Left renal pelvis (tissue), 4 donors: ENCODE measurements at regions not wholly inside any gene's neighbourhood (a gene's known extent, or its start where the extent isn't known, plus 50 kb on each side); places are given as distances from the start of the nearest gene placed in this dataset.
"Not testable (repeated sequence)": the region's sequence is repeated elsewhere in the genome, so short reads cannot be mapped to it uniquely, and the experiment has no call there.

Experiments
- DNase-seq, 4 donors: peaks; one replicate each; pipeline ENCODE4 v3.0.0-alpha.2; 2013; ENCODE audit warnings: low read depth in 4 of 4, low spot score in 3 of 4

DNA sequence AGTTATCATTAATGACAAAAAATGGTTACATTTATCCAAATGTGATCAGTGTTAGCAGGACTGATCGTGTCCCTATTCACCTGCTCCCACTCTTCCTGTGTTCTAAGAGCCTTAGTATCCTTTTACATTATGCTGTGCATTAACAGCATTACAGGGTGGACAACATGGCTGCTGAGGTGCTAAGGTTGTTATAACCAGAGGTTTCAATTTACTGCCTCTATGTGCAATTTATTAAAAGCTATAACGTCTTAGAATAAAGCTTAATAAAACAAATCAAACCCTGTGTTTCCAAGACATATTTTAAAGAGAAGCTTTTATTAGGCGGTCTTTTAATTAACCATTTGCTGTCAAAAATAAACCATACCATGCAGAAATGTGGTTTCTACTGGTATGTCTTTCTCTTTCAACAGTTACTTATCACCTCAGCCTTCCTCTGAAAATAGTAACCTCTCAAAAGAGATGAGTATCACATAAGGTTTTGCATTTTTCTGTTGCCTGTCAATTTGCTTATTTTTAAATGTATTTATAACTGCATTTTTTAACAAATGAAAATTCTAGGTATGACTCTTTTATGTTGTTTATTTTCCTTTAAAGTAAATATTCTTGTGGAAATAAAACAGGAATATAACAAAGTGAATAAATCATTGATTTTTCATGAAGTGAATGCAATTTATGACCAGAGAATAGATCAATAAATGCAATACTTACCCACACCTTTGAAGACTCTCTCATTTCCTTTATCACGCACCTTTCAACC is 849.8 kb upstream of the SORCS1 start:
- DNase-seq, result no peak

DNA sequence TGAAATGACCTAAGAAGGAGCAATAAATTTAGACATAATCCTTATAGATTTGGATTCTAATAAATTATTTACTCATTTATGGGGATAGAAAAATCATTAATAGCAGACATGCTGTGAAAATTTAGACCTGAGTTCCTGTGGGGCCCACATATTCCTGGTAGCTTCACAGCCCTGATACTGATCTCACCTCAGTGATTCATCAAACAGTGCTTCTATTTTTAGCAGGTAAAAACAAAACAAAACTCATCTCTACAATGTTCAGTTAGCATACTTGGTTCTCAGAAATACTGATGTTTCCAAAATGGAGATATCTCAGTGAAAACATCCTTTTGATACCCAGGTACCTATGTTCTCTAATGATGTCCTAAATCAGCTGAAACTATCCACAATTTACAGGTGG is 841.1 kb upstream of the SORCS1 start:
- DNase-seq, result no peak

DNA sequence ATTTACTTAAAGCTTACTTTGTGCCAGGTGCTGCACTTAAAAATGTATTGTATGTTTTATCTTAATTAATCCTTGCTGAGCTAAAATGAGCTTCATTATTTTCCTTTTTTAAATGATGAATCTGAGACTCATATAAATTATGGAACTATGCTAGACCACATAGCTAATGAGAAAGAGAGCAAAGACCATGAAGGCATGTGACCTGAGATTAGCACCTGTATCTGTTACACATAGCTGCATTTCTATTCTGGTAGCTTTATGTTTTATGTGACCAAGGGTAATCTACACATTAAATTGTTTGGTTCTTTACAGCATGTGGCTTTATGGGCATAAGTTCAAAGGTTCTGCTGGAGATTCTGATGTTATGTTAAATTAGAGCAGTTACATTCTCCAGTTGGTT is 839.1 kb upstream of the SORCS1 start:
- no peak for DNase-seq

DNA sequence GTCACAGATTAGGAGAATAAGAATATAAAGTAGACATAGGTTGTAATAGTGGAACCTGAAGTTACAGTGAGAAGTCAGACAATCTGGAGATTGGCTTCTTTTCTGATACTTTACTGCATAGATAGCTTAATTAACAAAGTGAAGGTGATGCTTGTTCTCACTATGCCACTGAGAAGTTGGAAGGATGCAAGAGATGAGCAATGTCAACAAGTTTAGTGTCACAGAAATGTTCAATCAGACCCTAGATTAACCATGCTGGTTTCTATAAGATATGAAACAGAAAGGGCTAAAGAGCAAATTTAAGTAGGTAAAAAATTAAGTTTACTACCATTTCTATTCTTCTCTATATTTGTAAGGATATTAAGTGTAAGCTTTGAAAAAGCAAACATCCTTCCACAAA is 838.6 kb upstream of the SORCS1 start:
- DNase-seq, result no peak

DNA sequence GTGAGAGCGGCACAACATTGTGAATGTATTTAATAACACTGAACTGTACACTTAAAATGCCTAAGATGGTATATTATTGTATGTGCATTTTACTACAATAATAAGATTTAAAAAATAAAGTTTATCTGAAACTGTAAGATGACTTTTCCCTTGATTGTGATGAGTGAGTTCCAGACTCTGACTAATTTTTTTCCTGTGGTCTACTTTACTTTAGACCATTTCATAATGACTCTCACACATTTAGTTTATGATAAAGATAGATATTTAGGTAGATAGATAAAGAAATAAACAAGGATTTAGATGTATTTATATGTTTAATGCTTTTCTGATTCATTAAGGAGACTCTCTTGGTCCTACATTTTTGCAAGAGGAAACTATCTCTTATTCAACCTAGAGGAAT is 835.9 kb upstream of the SORCS1 start:
- no peak for DNase-seq

DNA sequence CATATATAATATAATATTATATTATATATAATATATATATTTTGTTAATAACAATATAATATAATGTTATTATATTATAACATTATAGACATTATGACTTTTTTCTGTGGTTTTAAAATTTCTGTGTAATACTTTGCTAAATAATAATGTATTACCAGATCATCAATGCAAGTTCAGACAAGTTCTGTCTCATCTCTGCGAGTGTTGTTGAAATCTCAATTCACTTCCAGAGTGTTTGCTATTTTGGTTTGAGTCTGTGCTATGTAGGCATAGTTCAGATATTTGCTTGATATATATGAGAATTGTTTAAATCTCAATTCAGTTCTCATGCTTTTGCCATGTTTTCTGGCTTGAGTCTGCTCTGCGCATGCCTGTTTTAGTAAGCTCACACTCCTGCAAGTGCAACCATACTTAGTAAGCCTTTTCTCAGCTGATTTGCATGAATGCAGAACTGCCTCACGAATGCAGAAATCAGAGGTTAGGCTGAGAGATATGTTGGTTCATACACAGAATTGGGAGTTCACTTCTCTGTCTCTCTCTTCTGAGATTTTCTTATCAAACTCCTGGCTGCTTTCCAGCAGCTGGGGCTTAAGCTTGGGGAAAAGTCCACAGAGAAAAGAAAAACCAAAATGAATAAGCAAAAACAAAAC is 830.2 kb upstream of the SORCS1 start:
- no peak for DNase-seq

DNA sequence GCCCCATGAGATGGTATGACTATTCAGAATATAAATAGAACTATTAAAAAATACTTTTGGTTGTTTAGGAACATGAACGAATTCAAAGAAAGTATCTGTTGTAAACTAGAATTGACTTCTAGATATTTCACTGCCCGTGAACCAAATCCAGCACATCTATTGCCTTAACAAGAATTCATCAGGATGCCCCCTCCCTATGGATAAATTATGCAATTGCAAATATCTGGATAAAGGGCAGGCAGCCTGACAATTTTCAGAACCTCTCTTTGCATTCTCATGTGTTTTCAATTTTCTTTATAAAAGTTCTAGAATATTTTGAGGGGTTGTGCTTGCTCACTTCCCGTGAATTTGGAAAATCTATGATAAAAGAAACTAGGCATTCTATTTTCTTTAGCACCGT is 822.1 kb upstream of the SORCS1 start:
- DNase-seq, result no peak

- no peak for DNase-seq
Observed at GRCh38 chr10:107984581-107984980, 820.1 kb upstream of the SORCS1 start.

DNA sequence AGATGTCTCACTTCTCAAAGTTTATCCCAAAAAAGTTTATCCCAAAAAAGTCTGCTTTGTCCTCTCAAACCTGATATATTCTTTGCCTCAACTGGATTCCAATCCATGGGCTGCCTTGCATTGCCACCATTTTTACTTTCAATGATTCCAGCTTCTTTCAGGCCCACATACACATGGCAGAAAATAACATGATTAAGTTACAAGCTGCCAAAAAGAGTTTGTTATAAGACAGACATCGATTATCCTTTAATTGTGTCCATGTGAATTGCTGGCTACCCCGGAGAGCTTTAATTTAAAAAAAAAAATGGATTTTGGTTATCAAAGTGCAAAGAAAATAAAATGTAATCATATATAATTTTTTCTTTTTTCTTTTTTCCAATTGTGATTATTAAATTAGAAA is 819.6 kb upstream of the SORCS1 start:
- DNase-seq, result no peak

- DNase-seq, result no peak
Observed at GRCh38 chr10:107978455-107978854, 813.9 kb upstream of the SORCS1 start.

GRCh38 chr10:107971973-107972372 is 807.5 kb upstream of the SORCS1 start:
- no peak for DNase-seq

- no peak for DNase-seq
Observed at GRCh38 chr10:107971411-107971810, 806.9 kb upstream of the SORCS1 start.

DNA sequence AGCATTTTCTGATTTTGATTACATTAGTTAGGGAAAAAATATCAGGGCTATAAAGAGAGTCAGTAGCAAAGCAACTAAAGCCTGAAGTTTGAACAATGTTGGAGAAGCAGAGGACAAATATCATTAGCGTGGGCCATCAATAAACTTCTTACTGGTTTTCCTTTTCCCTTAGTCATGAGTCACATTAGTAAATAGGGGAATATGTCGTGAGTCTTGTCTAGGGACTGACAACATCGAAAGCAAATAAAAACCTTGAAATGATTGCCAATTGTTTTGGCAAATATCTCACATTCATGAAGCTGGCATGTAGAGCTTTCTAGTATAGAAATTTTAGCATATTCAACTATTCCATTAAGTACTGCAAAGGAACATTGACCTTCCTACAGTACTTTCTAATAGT is 806.0 kb upstream of the SORCS1 start:
- DNase-seq, result no peak

GRCh38 chr10:107969936-107970335 is 805.4 kb upstream of the SORCS1 start:
- no peak for DNase-seq

- no peak for DNase-seq
Observed at GRCh38 chr10:107966826-107967225, 802.3 kb upstream of the SORCS1 start.

DNA sequence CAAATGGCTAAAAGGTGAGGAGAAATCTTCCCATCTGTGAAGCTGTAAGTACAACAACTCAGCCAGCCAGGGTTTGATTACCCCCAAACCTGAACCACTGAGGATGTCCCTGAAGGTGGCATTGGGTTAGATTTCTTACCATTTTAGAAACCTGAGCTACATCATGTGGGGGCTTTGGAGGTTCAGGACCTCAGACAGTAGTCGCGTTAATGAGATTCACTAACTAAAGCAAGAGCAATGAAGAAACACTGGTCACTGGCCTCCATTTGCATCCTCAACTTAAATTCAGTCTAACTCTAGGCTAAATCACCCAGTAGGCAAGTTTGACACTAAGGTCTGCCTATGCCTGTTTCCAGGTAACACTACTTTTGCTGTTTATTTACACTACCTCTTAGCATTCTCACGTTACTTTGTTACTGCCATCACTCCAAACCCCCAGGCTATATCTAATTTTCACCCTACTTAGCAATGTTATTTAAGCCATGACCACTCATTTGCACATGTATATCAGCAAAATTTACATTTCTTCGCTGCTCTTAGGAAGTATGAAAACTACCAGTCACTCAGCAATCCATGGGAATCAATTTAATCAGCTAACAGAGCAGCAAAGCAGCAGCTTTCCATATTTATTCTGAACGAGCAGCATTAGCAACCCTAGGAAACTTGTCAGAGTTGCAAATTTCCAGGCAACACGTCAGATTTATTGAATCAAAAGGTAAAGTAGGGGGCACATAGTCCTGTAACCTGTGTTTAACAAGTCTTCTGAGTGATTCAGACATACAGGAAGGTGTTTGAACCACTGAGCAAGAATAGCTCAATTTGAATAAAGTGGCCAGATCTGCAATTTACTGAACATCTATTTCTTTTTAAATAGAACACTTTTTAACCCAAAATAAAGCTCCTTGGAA is 788.4 kb upstream of the SORCS1 start:
- no peak for DNase-seq

DNA sequence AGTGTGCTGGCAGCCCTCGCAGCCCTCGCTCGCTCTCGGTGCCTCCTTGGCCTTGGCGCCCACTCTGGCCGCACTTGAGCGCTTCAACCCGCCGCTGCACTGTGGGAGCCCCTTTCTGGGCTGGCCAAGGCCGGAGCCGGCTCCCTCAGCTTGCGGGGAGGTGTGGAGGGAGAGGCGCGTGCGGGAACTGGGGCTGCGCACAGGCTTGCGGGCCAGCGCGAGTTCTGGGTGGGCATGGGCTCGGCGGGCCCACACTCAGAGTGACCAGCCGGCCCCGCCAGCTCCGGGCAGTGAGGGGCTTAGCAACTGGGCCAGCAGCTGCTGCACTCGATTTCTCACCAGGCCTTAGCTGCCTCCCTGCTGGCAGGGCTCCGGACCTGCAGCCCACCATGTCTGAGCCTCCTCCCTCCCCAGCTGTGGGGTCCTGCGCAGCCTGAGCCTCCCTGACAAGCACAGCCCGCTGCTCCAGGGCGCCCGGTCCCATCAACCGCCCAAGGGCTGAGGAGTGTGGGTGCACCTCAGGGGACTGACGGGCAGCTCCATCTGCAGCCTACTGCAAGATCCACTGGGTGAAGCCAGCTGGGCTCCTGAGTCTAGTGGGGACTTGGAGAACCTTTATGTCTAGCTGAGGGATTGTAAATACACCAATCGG is 786.0 kb upstream of the SORCS1 start:
- not testable (repeated sequence) for DNase-seq

DNA sequence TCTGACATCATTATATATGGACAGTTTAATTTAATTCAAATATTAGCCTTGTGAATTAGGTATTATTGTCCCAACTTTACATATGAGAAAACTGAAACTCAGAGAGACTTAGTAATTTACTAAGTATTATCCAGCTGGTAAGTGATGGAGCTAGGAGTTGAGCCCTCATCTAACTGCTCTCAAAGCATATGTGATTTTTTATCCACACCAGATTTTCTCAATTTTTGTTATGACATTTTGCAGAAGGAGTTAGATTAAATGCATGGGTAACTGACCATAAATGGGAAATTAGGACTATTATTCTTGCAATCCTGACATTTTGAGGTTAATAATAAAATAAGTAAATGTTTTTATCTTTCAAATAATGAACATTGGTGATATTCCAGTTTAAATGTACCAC is 778.3 kb upstream of the SORCS1 start:
- DNase-seq, result no peak

DNA sequence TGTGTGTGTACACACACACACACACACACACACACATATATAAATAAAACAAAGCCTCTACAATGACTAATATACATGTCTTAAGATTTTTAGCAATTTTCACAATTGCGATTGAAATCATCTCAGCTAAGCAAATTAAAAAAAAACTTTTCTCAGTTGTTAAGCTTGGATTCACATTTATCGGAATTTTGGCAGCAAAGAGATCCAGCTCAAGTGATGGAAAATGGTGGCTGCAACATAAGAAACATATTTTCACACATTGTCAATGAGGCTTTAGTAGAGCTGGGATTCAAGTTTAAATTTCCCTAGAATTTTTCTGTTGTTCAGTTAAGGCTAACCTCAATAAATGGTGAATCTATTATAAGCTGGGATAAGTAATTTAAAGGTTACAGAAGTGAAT is 768.6 kb upstream of the SORCS1 start:
- no peak for DNase-seq

DNA sequence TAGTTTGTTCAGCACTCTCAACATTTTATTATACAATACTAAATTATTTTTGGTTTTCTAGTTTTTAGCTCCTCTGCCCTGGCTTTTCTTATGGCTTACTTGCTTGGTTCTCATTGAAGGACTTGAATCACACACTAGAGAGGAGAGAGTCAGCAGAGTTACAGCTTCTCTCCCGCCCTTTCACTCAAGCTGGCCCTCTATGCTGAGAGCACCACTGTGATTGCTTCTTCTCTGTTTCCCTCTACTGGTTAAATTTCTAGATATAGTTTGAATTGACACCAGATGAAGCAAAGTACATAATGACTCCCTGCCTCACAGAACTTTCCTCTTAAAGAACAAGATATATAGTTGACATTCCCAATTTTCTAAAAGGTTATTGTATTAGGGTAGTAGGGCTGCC is 767.3 kb upstream of the SORCS1 start:
- DNase-seq, result no peak

DNA sequence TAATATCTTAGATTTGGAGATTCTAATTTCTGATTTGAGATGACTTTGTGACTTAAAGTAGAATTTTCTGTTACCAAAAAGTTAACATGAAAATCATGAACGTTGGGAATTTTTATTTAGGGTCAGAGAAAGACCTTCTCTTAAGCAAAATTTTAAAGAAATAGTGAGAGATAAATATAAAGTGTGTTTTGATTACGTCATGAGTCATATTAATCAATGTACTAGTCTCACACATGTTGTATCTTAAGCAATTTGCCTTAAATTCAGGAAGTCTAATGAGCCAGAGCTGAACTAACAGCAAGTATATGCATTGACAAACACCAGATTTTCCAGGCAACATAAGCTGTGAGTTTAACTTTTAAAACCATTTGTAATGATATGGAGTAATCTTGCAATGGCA is 765.5 kb upstream of the SORCS1 start:
- no peak for DNase-seq
